CD4-positive, alpha-beta T cell treated with Interferon alpha-2 for 1 hour (primary cell): ENCODE measurements at regions not wholly inside any gene's neighbourhood (a gene's known extent, or its start where the extent isn't known, plus 50 kb on each side); places are given as distances from the start of the nearest gene placed in this dataset.

Experiments used
- DNase-seq, 2 donors: peaks; one replicate each; pipeline ENCODE4 v3.0.0-alpha.2; 2020 to 2022

GRCh38 chr5:4082966-4083564 lies 487.4 kb downstream of the IRX1 start:
- no peak for DNase-seq

- no peak for DNase-seq
These were observed 488.1 kb downstream of the IRX1 start for GRCh38 chr5:4083591-4084337.

GRCh38 chr5:4086081-4086480 lies 490.4 kb downstream of the IRX1 start:
- DNase-seq, result no peak

GRCh38 chr5:4087110-4087509 lies 491.5 kb downstream of the IRX1 start:
- DNase-seq, result no peak

GRCh38 chr5:4089087-4089486 lies 493.5 kb downstream of the IRX1 start:
- no peak for DNase-seq

GRCh38 chr5:4093236-4093635 lies 497.6 kb downstream of the IRX1 start:
- no peak for DNase-seq

- DNase-seq, result no peak
These were observed 498.3 kb downstream of the IRX1 start for GRCh38 chr5:4093970-4094369.

- DNase-seq, result no peak
These were observed 500.4 kb downstream of the IRX1 start for GRCh38 chr5:4095918-4096630.

- no peak for DNase-seq
These were observed 501.6 kb downstream of the IRX1 start for GRCh38 chr5:4097199-4097598.

GRCh38 chr5:4098226-4098625 lies 502.6 kb downstream of the IRX1 start:
- DNase-seq, result no peak

GRCh38 chr5:4099386-4099785 lies 503.8 kb downstream of the IRX1 start:
- DNase-seq, result no peak

- no peak for DNase-seq
These were observed 505.1 kb downstream of the IRX1 start for GRCh38 chr5:4100739-4101138.

- no peak for DNase-seq
These were observed 505.6 kb downstream of the IRX1 start for GRCh38 chr5:4101189-4101588.

- no peak for DNase-seq
These were observed 509.4 kb downstream of the IRX1 start for GRCh38 chr5:4104831-4105597.

GRCh38 chr5:4108690-4109089 lies 513.1 kb downstream of the IRX1 start:
- DNase-seq, result no peak

GRCh38 chr5:4113426-4113825 lies 517.8 kb downstream of the IRX1 start:
- DNase-seq, result no peak

GRCh38 chr5:4113905-4114304 lies 518.3 kb downstream of the IRX1 start:
- DNase-seq, result no peak

GRCh38 chr5:4114452-4114851 lies 518.8 kb downstream of the IRX1 start:
- no peak for DNase-seq

GRCh38 chr5:4116834-4117233 lies 521.2 kb downstream of the IRX1 start:
- no peak for DNase-seq

- no peak for DNase-seq
These were observed 528.8 kb downstream of the IRX1 start for GRCh38 chr5:4124221-4124970.

GRCh38 chr5:4128994-4129393 lies 533.4 kb downstream of the IRX1 start:
- no peak for DNase-seq

- DNase-seq, result no peak
These were observed 533.9 kb downstream of the IRX1 start for GRCh38 chr5:4129523-4129922.

GRCh38 chr5:4130819-4131218 lies 535.2 kb downstream of the IRX1 start:
- no peak for DNase-seq
